ENCODE measurements at regions not wholly inside any gene's neighbourhood (a gene's known extent, or its start where the extent isn't known, plus 50 kb on each side); places are given as distances from the start of the nearest gene placed in this dataset.

DNA sequence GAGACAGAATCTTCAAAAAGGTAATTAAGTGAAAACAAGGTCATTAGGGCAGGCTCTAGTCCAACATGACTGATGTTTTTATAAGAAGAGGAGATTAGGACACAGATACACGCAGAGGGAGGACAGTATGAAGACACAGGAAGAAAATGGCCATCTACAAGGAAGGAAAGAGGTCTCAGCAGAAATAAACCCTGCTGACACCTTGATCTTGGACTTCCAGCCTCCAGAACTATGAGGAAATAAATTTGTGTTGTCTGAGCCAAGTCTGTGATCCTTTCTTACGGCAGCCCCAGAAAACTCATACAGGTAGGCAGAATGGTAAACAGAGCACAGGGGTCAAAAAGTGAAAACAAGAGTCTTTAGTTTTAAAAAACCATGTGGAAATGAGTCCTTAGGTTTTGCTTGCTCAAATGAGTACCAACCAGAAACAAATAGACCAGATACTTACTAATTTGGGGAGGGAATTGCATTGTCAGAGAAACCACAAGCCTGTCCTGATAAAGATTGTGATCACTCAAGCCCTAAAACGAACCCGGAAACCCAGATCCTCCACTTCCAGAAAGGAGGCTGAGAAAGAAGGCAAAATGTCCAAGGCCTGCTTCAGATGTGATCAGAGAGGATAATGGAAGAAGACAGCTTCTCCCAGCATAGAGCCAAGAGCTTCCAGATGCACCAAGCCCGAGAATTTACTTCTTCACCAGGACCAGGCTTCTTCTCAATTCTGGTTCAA, 93.9 kb downstream of the DUSP6 start:
- H3K36me3 ChIP-seq, result no peaks in the 10 kb centered on the region
- H3K9me3 ChIP-seq, result peaks cover 0 to 8% (median 0%) of the 10 kb centered on the region in 3 donors
- H3K27me3 ChIP-seq, result no peaks in the 10 kb centered on the region
- H3K4me3 ChIP-seq, result no peak overlapping the region
- H3K4me1 ChIP-seq, result peaks cover 0 to 8% (median 3%) of the 10 kb centered on the region in 3 donors
- no peak for ATAC-seq
- no peak overlapping the region for H3K27ac ChIP-seq
- 90 to 100% methylated on average over 3 to 5 of the region's 5 CpGs for WGBS, 2 donors (ENCODE audit: low coverage in 1 of 2)
- no peak for TF ChIP-seq CTCF (IDR thresholded peaks at IDR 0.05)
- TF ChIP-seq POLR2A (IDR thresholded peaks at IDR 0.05), result no peak
- TF ChIP-seq EP300 (IDR thresholded peaks at IDR 0.05), result no peak
- TF ChIP-seq POLR2AphosphoS5 (IDR thresholded peaks at IDR 0.05), result no peak

- no peak for ATAC-seq
- peaks cover 0 to 11% (median 5%) of the 10 kb centered on the region in 3 donors for H3K4me1 ChIP-seq
- no peaks in the 10 kb centered on the region for H3K27me3 ChIP-seq
- H3K4me3 ChIP-seq, result no peak overlapping the region
- no peak overlapping the region for H3K27ac ChIP-seq
- H3K9me3 ChIP-seq, result peaks cover 0 to 8% (median 0%) of the 10 kb centered on the region in 3 donors
- 78% methylated on average over 5 of the region's 5 CpGs for WGBS, 2 donors (ENCODE audit: low coverage in 1 of 2)
- TF ChIP-seq POLR2A (IDR thresholded peaks at IDR 0.05), result no peak
- no peak for TF ChIP-seq EP300 (IDR thresholded peaks at IDR 0.05)
- TF ChIP-seq CTCF (IDR thresholded peaks at IDR 0.05), result no peak
- H3K36me3 ChIP-seq, result no peaks in the 10 kb centered on the region
Observed at GRCh38 chr12:89257340-89257739, 95.0 kb downstream of the DUSP6 start.

- H3K27me3 ChIP-seq, result no peaks in the 10 kb centered on the region
- no peak overlapping the region for H3K27ac ChIP-seq
- ATAC-seq, result no peak
- TF ChIP-seq POLR2AphosphoS5 (IDR thresholded peaks at IDR 0.05), result no peak
- no peak for TF ChIP-seq EP300 (IDR thresholded peaks at IDR 0.05)
- no peak for TF ChIP-seq CTCF (IDR thresholded peaks at IDR 0.05)
- peaks cover 2 to 17% (median 5%) of the 10 kb centered on the region in 3 donors for H3K4me1 ChIP-seq
- H3K36me3 ChIP-seq, result no peaks in the 10 kb centered on the region
- H3K9me3 ChIP-seq, result peaks cover 0 to 8% (median 0%) of the 10 kb centered on the region in 3 donors
- no CpG with 5 or more reads among the region's 1 CpG for WGBS, 2 donors (ENCODE audit: low coverage in 1 of 2)
- no peak overlapping the region for H3K4me3 ChIP-seq
Observed at GRCh38 chr12:89256060-89256459, 96.2 kb downstream of the DUSP6 start.

DNA sequence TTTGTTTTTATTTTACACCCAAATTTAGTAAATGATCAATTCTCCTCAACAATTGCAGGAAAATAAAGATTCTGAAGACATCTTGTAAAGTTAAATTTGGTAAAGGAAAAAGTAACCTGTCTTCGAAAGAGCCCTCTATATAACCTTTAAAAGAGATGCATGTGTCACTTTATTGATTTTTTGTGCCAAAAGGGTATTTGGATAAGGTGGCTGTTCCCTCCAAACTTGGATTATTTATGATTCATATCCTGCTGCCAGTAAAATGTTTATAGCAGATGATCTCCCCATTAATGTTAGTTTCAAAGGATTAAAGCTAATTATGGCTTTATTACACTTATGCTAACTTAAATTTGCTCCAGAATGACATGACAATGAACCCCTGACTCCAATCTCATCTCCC, 98.8 kb downstream of the DUSP6 start:
- Histone ChIP-seq H3K4me3 (no peak overlapping the region), H3K27me3 (no peaks in the 10 kb centered on the region), H3K27ac (no peak overlapping the region), H3K36me3 (no peaks in the 10 kb centered on the region), H3K4me1 (peaks cover 3 to 25% (median 5%) of the 10 kb centered on the region in 3 donors), H3K9me3 (peaks cover 0 to 6% (median 0%) of the 10 kb centered on the region in 3 donors)
- TF ChIP-seq POLR2A (IDR thresholded peaks at IDR 0.05) (no peak), CTCF (IDR thresholded peaks at IDR 0.05) (no peak), POLR2AphosphoS5 (IDR thresholded peaks at IDR 0.05) (no peak), EP300 (IDR thresholded peaks at IDR 0.05) (no peak)
- 38 to 63% methylated on average over 1 of the region's 1 CpG for WGBS, 2 donors (ENCODE audit: low coverage in 1 of 2)
- no peak for ATAC-seq

GRCh38 chr12:89252284-89252683, 100.0 kb downstream of the DUSP6 start:
- Histone ChIP-seq H3K27ac (peak overlapping the region; percentile 21 to 53 (median 50)), H3K4me3 (no peak overlapping the region), H3K9me3 (no peaks in the 10 kb centered on the region), H3K27me3 (no peaks in the 10 kb centered on the region), H3K4me1 (peaks cover 3 to 25% (median 5%) of the 10 kb centered on the region in 3 donors), H3K36me3 (no peaks in the 10 kb centered on the region)
- no peak for TF ChIP-seq POLR2A (IDR thresholded peaks at IDR 0.05)
- TF ChIP-seq POLR2AphosphoS5 (IDR thresholded peaks at IDR 0.05), result no peak
- no peak for TF ChIP-seq EP300 (IDR thresholded peaks at IDR 0.05)
- TF ChIP-seq CTCF (IDR thresholded peaks at IDR 0.05), result no peak
- 39 to 49% methylated on average over 3 to 4 of the region's 4 CpGs for WGBS, 2 donors (ENCODE audit: low coverage in 1 of 2)
- peak; percentile 16 for ATAC-seq

All from gastroesophageal sphincter (tissue), 4 donors.